ENCODE measurements at regions not wholly inside any gene's neighbourhood (a gene's known extent, or its start where the extent isn't known, plus 50 kb on each side); places are given as distances from the start of the nearest gene placed in this dataset.

- TF ChIP-seq CTCF (IDR thresholded peaks at IDR 0.05) (no peak), EP300 (IDR thresholded peaks at IDR 0.05) (no peak), POLR2A (IDR thresholded peaks at IDR 0.05) (no peak)
These were observed 99.8 kb upstream of the DIO2 start for GRCh38 chr14:80310938-80311750.
